ENCODE measurements at regions not wholly inside any gene's neighbourhood (a gene's known extent, or its start where the extent isn't known, plus 50 kb on each side); places are given as distances from the start of the nearest gene placed in this dataset.
A peak's percentile ranks its signal among the peaks of the same experiment; 100 is the strongest.
"Not testable (repeated sequence)": the region's sequence is repeated elsewhere in the genome, so short reads cannot be mapped to it uniquely, and the experiment has no call there.

DNA sequence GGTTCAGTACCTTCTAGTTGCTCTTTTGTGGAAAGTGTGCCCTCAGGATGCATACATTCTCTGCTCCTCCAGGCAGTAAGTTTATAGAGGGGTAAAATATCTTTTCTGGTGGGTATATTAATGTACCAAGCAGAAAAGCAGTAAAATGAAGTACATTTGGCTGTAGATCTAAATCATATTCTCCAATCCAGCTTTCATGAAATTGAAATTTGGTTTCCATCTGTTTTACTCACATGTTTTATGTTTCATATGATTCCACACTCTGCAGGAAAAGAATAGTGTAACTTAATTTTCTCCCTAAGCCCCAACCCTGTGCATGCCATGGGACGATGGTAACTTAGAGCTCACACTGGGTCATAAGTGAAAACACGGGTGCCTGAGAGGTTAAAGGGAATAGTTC is 172.3 kb downstream of the AKAIN1 start:
- no peak for DNase-seq (ENCODE audit: low read depth in 4 of 4, low spot score in 3 of 4)

DNA sequence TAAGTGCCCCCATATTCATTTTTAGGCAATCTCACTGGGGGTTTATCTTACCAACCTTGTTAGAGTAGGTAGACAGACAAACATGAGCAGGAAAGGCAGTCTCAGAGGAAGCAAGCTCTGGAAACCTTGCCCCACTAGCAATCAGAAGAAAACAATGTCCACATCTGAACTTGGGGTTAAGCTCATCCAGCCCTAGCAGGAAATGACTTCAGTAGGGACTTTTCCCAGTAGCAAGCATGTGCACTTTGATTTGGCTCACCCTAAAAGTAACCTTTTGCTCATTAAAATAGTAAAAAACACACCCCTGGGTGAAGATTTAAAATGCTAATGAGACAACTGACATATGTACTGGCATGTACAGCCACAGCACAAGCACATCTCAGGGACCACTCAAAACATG is 175.5 kb downstream of the AKAIN1 start:
- no peak for DNase-seq (ENCODE audit: low read depth in 4 of 4, low spot score in 3 of 4)

DNA sequence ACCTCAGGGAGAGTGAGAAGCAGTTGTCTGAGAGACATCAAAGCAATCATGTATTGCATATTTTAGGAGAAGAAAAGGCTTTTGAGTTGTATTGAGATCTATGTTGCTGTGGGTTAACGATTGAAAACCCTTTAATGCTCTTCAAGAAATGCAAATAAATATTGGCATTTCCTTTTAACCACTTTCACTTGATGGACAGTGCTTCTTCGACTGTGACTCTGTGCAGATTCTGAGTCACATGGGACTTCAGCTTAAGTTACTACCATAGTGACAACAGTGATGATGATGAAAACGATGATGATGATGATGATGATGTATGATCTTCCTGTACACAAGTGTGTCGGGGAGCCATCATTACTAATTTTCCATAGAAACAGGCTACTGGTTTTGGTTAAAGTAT is 181.8 kb downstream of the AKAIN1 start:
- DNase-seq (ENCODE audit: low read depth in 4 of 4, low spot score in 3 of 4), result no peak

DNA sequence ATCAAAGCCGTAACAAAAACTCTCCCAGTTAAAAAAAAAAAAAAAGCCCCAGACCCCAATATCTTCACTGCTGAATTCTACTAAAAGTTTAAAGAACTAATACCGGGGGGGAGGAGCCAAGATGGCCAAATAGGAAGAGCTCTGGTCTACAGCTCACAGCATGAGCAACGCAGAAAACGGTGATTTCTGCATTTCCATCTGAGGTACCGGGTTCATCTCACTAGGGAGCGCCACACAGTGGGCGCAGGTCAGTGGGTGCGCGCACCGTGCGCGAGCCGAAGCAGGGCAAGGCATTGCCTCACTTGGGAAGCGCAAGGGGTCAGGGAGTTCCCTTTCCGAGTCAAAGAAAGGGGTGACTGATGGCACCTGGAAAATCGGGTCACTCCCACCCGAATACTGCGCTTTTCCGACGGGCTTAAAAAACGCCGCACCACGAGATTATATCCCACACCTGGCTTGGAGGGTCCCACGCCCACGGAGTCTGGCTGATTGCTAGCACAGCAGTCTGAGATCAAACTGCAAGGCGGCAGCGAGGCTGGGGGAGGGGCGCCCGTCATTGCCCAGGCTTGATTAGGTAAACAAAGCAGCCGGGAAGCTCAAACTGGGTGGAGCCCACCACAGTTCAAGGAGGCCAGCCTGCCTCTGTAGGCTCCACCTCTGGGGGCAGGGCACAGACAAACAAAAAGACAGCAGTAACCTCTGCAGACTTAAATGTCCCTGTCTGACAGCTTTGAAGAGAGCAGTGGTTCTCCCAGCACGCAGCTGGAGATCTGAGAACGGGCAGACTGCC is 192.8 kb downstream of the AKAIN1 start:
- not testable (repeated sequence) for DNase-seq (ENCODE audit: low read depth in 4 of 4, low spot score in 3 of 4)

DNA sequence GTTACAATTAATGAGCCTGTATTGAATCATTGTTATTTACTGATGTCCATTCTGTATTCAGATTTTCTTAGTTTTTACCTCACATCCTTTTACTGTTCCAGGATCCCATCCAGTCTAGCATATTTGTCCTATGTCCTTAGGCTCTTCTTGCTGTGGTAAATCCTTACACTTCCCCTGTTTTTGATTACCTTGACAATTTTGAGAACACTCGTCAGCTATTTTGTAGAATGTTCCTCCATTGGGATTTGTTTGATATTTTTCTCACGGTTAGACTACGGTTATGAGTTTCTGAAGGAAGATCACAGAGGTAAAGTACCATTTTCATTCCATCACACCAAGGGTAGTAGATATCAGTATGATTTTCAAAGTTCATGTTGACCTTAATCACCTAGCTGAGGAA is 202.3 kb downstream of the AKAIN1 start:
- DNase-seq (ENCODE audit: low read depth in 4 of 4, low spot score in 3 of 4), result no peak

DNA sequence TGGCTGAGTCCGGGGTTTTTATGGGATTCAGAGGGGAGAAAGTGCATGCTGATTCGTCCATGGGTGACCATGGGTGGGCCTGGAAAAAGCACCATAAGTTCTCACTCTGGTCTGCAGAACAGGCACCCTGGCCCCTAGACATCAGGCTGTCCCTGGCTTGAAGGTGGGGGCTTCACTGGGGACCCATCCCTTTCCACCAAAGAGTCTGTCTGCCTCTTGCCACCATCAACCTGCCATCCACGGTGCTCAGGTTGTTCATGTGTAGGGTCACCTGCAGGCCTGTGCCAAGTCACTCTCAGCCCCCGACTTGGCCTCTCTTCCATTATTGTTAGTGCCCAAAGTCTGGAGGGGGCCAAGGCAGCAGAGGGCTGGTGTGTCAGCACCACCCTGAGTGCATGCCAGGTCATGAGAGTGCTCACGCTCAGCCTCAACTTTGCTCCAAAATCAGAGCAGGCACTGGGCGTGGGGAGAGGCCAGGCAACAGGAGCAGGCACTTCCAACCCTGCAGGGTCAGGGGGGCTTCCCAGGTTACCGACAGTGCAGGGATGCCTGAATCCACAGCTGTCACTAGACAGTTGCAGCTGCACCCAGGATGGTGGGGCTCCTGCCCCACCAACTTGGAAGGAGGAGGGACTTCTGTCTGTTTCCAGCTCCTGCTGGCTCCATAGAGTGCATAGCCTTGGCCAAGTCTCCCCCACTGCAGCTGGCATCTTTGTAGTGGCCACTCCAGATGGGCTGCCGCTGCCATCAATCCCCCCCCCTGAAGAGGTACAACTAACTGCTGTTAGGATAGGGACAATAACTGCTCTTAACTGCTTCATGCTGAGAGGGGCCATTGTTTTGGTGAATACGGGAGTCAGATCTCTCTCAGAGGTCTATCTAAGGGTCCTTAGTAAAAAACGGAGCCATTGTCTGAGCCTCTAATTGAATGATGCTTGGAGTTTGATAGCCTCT is 209.3 kb downstream of the AKAIN1 start:
- DNase-seq (ENCODE audit: low read depth in 4 of 4, low spot score in 3 of 4), result no peak

DNA sequence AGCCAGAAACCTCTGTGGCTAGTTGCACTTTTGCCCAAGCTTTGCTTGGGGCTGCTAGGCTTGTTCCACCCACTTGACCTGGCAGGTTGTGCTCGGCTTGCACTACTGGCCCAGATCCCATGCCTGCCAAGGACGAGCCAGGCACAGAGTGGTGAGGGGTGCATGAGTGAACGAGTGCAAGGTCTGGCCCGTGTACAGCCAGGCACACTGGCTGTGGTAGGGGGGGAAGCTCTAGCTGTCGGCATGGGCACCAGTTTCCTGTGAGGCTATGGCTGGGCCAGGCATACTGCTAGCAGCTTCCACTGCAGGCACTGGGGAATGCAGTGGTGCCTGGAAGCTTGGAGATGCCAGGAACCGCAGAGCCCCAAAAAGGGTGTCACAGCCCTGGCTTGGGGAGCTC is 210.4 kb downstream of the AKAIN1 start:
- no peak for DNase-seq (ENCODE audit: low read depth in 4 of 4, low spot score in 3 of 4)

DNA sequence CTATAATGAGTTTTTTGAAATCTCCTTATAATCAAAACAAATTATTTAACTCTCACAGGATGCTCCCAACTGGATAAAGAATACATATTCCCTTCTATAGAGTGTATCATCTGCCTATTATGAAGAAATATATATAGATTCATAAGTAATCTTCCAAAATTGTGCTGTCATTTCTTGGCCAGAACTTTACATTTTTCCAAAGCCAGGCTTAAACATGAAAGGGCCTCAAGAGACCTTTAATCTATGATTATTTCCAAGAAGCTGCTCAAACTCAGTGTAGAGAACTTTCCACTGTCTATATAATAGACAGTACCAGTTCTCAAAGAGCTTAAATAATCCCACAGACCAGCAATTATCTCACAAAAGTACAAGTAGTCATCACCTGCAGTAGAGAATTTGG is 211.0 kb downstream of the AKAIN1 start:
- no peak for DNase-seq (ENCODE audit: low read depth in 4 of 4, low spot score in 3 of 4)

DNA sequence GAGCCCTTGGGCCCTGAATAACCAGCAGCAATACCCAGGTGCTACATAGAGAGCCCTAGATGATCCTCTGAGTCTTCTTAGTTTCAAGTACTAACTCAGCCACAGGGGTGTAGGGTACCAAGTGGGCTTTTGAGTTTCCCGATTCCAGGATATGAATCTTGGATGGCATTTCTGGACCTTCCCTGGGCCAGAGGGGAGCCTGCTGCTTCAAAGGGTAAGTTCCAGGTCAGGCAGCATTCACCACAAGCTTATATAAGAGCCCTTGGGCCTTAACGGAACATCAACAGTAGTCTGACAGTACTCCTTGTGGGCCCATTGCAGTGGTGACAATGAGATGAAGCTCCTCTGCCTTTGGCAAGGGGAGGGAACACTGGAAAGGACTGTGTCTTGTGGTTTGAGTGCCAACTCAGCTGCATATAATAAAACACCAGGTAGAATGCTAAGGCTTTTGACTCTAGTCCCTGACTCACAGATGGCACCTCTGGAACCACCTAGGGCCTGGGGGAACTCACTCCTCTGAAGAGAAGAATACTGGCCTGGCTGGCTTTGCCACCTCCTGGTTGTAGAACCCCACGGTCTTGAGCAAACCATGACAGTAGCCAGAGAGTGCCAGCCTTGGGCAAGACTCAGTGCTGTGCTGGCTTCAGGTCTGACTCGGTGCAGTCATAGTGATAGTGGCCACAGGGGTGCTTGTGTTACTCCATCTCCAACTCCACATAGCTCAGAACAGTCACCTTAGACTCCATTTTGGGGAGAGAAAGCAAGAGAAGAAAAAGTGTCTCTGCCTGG is 235.7 kb downstream of the AKAIN1 start:
- no peak for DNase-seq (ENCODE audit: low read depth in 4 of 4, low spot score in 3 of 4)

DNA sequence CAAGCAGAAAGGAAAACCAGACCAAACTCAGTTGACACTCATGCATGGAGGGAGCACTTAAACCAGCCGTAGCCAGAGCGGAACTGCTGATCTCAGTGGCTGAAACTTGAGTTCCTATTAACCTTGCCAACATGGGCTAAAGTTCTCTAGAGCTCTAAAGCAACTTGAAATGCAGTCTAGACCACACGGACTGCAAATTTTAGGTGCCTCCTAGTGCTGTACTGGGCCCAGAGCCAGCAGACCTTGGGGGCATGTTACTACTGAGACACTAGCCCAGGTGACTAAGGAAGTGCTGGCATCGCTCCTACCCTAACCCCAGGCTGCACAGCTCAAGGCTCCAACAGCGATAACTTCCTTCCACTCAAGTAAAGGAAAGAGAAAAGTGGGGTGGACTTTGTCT is 236.5 kb downstream of the AKAIN1 start:
- DNase-seq (ENCODE audit: low read depth in 4 of 4, low spot score in 3 of 4), result no peak

DNA sequence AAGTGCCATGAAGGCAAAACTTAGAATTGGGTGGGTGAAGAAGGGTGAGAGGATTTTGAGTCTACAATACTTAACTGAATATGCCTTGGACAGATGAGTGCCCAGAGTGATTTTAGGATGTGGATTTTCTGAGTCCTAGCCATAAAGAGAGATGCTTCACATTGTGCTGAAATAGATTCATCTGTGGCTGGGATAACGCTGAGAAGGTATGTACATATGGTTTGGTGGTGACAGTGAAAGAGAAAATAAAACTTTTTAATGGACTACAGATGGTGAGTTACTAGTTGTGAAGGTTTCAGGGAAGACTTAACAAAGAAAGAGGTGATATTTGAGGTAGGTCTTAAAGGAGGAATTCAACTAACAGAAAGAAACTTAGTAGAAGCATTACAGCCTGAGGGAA is 265.8 kb downstream of the AKAIN1 start:
- DNase-seq (ENCODE audit: low read depth in 4 of 4, low spot score in 3 of 4), result no peak

DNA sequence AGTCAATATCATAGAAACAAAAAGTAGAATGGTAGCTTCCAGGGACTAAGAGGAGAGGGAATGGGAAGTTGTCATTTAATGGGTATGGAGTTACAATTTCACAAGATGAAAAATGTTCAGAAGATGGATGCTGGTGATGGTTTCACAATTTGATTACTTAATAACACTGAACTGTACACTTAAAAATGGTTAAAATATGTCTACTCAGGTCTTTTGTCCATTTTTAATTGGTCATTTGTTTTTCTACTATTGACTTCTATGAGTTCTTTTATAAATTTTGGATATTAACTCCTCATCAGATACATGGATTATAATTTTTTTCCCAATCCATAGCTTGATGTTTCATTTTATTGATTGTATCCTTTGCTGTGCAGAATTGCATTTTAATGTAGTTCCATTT is 275.5 kb downstream of the AKAIN1 start:
- no peak for DNase-seq (ENCODE audit: low read depth in 4 of 4, low spot score in 3 of 4)

DNA sequence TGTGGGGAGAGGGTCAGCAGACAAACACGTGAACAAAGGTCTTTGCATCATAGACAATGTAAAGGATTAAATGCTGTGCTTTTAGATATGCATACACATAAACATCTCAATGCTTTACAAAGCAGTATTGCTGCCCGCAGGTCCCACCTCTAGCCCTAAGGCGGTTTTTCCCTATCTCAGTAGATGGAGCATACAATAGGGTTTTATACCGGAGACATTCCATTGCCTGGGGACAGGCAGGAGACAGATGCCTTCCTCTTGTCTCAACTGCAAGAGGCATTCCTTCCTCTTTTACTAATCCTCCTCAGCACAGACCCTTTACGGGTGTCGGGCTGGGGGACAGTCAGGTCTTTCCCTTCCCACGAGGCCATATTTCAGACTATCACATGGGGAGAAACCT is 279.5 kb downstream of the AKAIN1 start:
- not testable (repeated sequence) for DNase-seq (ENCODE audit: low read depth in 4 of 4, low spot score in 3 of 4)

DNA sequence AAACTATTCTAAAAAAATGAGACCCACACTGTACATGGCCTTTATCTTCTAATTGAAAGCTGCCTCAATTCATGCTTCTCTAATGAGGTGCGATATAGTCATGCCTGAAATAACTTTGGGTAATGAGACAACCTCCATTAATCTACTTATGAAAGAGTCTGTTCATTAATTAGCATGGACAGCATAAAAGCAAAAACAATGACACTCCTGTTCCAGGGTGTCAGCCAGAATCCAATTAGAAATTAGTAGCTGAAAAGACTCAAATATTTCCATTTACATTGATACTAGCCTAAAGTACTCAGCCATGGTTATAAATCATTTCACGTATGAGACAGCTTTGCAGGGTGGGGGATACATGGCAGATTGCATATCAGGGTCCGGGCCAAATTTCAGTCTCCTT is 288.7 kb downstream of the AKAIN1 start:
- no peak for DNase-seq (ENCODE audit: low read depth in 4 of 4, low spot score in 3 of 4)

DNA sequence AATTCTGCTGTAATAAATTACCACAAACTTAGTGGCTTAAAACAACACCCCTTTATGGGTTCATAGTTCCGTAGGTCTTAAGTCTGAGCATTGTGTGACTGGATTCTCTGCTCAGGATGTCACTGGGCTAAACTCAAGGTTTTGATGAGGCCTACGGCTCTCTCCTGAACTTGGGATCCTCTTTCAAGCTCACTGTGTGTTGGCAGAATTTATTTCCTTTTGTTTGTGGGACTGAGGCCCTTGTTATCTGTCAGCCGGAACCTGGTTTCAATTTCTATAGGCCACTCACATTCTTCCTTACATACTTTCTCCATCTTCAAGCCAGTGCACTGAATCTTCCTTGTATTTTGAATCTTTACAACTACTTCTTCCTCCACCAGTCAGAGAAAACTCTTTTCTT is 290.2 kb downstream of the AKAIN1 start:
- peak in 1 of 4 donors; percentile 6 for DNase-seq (ENCODE audit: low read depth in 4 of 4, low spot score in 3 of 4)

DNA sequence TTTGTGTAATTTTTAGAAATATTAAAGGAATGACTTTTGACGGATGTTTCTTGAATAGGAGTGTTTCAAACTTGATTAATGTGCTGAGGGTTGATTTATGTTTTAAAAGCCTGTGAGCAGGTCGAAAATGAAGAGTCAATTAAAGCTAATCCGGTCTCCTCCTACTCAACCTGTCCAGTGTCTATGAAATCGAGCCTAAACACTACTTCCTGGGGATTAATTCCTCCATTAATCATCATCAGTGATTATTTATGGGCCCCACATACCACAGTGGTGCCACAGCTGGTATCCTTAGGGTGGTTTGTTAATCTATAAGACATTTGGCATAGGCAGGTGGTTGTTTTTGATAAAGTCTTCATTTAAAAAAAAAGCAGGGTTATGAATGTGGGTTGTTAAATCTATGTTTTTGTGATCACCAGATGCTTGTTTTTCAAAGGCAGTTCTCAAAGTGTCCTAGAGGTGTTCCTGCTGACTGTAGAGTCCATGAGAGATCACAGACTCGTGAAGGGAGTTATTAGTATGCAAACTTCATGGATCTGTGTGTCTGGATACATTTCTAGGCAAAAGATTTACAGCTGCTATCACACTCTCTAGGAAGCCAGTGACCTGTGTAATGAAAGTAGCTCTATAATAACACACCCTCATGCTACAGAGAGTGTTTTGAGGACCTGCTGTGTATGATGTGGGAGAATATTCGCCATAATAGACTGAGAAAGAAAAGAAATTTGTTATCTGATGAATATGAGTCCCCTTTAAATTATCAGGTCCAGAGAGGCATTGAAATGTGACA is 308.6 kb downstream of the AKAIN1 start:
- peak in 1 of 4 donors; percentile 8 for DNase-seq (ENCODE audit: low read depth in 4 of 4, low spot score in 3 of 4)

DNA sequence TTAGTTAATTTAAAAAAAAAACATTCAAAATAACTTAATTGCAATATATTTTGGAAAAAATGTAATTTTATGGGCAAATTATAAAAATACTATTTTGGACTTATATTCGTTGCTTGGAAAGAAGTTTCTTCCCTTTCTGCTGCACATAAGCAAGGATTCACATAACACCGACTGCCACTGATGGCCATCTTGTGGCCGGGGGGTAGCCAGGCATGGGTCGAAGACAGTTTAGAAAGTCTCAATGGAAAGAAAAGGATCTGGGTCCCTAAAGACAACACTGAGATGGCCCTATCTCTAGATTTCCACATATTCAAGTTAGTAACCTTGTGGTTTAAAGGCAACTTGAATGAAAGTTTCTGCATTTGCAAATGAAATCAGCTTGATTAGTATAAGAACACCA is 318.6 kb downstream of the AKAIN1 start:
- no peak for DNase-seq (ENCODE audit: low read depth in 4 of 4, low spot score in 3 of 4)

DNA sequence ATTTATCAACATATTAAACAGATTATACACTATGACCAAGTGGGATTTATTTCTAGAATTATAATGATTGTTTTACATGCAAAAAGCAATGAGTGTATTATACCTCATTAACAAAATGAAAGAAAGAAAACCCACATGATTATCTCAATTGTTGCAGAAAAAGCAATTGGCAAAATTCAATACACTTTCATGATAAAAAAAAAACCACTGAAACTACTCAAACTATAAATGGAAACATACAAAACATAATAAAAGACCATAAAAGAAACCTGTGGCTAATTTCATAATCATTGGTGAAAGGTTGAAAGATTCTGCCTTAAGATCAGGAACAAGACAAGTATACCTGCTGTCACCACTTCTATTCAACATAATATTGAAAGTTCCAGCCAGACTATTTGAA is 325.9 kb downstream of the AKAIN1 start:
- no peak for DNase-seq (ENCODE audit: low read depth in 4 of 4, low spot score in 3 of 4)

DNA sequence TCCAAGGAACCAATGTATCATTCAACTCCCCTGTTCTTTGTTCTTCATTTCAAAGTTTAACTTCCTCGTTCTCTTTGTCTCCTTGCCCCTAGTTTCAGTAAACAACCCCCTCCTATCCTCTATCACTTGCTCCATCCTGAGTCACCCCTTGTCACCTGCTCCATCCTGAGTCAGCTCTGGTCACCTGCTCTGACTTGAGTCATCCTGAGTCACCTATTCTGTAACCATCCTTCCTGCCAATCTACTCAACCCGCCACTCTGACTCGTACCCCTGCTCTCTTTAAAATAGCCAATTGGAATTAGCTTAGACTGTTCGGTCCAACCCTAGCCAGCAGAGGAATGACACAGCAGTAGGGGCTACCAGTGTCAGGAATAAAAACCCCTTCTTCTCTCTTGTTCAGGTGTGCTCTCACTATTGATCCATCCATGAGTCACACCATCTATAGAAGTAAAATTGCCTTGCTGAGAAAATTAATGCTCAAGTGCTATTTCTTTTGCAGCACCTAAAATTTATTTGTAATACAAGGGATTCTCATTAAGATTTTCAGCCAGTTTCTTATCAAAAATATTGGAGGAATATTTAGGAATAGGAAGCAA is 326.8 kb downstream of the AKAIN1 start:
- no peak for DNase-seq (ENCODE audit: low read depth in 4 of 4, low spot score in 3 of 4)

DNA sequence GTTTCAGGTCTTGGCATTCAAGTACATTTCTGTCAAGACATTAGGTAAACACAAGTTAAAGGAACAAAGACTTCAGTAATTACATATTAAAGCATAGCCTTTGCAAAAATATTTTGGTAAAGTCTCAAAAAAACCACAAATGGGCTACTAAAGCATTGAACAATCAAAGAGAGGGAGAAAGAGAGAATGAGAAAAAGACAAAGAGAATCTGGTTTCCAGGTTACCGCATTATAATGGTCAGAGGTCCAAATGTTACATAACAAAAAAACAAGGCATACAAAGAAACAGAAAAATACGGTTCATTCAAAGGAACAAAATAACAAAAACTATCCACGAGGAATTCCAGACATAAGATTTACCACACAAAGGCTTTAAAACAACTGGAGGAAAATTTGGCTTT is 327.9 kb downstream of the AKAIN1 start:
- no peak for DNase-seq (ENCODE audit: low read depth in 4 of 4, low spot score in 3 of 4)
